Left ventricle myocardium inferior (tissue), 1 donor: ENCODE measurements at regions not wholly inside any gene's neighbourhood (a gene's known extent, or its start where the extent isn't known, plus 50 kb on each side); places are given as distances from the start of the nearest gene placed in this dataset.

Experiments used
- DNase-seq: peaks from one replicate; pipeline ENCODE4 v3.0.0-alpha.2; 2020
- H3K27ac ChIP-seq: fragments of 200-600 bp; replicated peaks from 2 replicates; pipeline ENCODE4 v1.8.0; 2021
- H3K27me3 ChIP-seq: fragments of 200-600 bp; 2 replicates; pipeline ENCODE4 v1.8.0; 2021; ENCODE audit warnings: low read depth
- H3K36me3 ChIP-seq: fragments of 200-600 bp; 2 replicates; pipeline ENCODE4 v1.8.0; 2021
- H3K4me1 ChIP-seq: fragments of 200-600 bp; 2 replicates; pipeline ENCODE4 v1.8.0; 2021
- H3K4me3 ChIP-seq: fragments of 200-600 bp; 2 replicates; pipeline ENCODE4 v1.8.0; 2021; ENCODE audit warnings: mild to moderate bottlenecking, moderate library complexity
- H3K9me3 ChIP-seq: fragments of 200-600 bp; replicated peaks from 2 replicates; pipeline ENCODE4 v1.8.0; 2021
- intact Hi-C: fragments of 100-400 bp; cut with micrococcal nuclease; formaldehyde crosslinking; loops from one replicate; pipeline ENCODE4 v1.11.0; 2022
- TF ChIP-seq, protein P1 (sequence below): fragments of 200-600 bp; IDR thresholded peaks from 2 replicates; pipeline ENCODE4 v1.8.0; 2021; ENCODE audit warnings: antibody characterized with exemption, mild to moderate bottlenecking, borderline replicate concordance
- donor health status: DM: no; HTN: yes; CAD: no; lungs with severe emphysema.

GRCh38 chr2:133794114-133794513 lies 225.9 kb upstream of the NCKAP5 start:
- no peak overlapping the region for H3K27ac ChIP-seq
- DNase-seq, result no peak
- no peaks in the 10 kb centered on the region for H3K27me3 ChIP-seq
- no peak overlapping the region for H3K4me3 ChIP-seq
- no peaks in the 10 kb centered on the region for H3K36me3 ChIP-seq
- intact Hi-C loops, result no loop called here
- no peaks in the 10 kb centered on the region for H3K4me1 ChIP-seq
- H3K9me3 ChIP-seq, result peaks cover 42% of the 10 kb centered on the region
- TF ChIP-seq, protein P1, sequence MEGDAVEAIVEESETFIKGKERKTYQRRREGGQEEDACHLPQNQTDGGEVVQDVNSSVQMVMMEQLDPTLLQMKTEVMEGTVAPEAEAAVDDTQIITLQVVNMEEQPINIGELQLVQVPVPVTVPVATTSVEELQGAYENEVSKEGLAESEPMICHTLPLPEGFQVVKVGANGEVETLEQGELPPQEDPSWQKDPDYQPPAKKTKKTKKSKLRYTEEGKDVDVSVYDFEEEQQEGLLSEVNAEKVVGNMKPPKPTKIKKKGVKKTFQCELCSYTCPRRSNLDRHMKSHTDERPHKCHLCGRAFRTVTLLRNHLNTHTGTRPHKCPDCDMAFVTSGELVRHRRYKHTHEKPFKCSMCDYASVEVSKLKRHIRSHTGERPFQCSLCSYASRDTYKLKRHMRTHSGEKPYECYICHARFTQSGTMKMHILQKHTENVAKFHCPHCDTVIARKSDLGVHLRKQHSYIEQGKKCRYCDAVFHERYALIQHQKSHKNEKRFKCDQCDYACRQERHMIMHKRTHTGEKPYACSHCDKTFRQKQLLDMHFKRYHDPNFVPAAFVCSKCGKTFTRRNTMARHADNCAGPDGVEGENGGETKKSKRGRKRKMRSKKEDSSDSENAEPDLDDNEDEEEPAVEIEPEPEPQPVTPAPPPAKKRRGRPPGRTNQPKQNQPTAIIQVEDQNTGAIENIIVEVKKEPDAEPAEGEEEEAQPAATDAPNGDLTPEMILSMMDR, result no peak

DNA sequence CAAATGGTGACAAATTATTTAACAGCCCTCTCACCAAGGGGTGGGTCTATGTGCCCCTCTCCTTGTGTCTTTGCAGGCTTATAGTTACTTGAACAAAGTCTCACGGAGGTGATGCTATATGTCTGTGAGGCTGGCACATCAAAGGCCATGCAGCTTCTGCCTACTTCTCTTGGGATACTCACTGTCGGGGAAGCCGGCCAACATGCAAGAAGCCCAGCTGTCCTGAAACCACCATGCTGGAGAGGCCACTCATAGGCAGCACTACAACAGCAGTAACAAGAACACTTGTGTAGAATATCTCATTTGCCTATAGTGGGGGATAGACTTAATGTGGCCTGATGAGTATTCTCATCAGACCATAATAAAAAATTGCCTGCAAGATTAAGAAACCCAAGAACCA lies 233.7 kb upstream of the NCKAP5 start:
- Histone ChIP-seq H3K4me1 (no peaks in the 10 kb centered on the region), H3K27me3 (no peaks in the 10 kb centered on the region), H3K9me3 (peaks cover 10% of the 10 kb centered on the region), H3K36me3 (no peaks in the 10 kb centered on the region), H3K4me3 (no peak overlapping the region), H3K27ac (no peak overlapping the region)
- TF ChIP-seq, protein P1, result no peak
- no peak for DNase-seq
- intact Hi-C loops, result no loop called here

- Histone ChIP-seq H3K27ac (no peak overlapping the region), H3K27me3 (no peaks in the 10 kb centered on the region), H3K9me3 (peaks cover 4% of the 10 kb centered on the region), H3K36me3 (no peaks in the 10 kb centered on the region), H3K4me1 (no peaks in the 10 kb centered on the region), H3K4me3 (no peak overlapping the region)
- DNase-seq, result no peak
- intact Hi-C loops, result no loop called here
- TF ChIP-seq, protein P1, result no peak
These were observed 234.3 kb upstream of the NCKAP5 start for GRCh38 chr2:133802409-133803039.

DNA sequence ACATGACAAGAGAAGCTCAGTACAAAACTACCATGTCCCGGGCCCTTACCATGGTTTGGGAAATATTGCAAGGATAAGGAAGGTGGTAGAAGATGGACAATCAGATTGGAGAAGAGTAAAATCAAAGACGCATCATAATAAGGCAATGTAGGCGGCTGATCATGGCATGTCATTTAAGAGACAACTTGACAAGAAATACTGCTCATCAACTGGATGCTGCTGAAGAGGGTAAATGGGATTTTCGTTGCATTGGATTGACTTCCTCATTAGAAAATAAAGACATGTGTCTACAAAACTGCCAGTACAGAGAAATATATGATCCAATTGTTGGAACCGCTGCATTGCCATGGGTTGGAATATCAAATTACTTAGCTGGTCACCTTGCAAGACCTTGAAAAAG lies 238.3 kb upstream of the NCKAP5 start:
- no peak for DNase-seq

DNA sequence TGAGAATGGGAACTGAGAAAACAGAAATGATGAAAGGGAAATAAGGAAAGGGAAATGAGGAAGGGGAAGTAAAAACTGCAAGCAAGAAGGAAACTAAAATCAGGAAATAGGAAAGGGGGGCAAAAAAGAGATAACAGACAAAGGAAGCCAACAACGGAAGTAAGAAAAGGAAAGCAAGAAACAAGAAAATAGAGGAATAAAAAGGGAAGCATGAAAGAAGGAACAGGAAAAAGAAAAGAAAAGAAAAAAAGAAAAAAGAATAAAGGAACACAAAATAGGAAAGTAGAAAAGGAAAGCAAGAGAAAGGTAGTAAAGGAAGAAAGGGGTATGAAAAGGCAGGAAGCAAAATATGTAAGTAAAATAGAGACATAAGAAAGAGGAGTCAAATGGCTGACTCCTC lies 241.2 kb upstream of the NCKAP5 start:
- no peaks in the 10 kb centered on the region for H3K9me3 ChIP-seq
- H3K4me1 ChIP-seq, result no peaks in the 10 kb centered on the region
- H3K36me3 ChIP-seq, result no peaks in the 10 kb centered on the region
- no peak overlapping the region for H3K4me3 ChIP-seq
- no peak overlapping the region for H3K27ac ChIP-seq
- H3K27me3 ChIP-seq, result peaks cover 3% of the 10 kb centered on the region
- DNase-seq, result no peak
- intact Hi-C loops, result no loop called here
- TF ChIP-seq, protein P1, result no peak

More for the DNA sequence above, 238.3 kb upstream of the NCKAP5 start:
- no peaks in the 10 kb centered on the region for H3K4me1 ChIP-seq
- H3K4me3 ChIP-seq, result no peak overlapping the region
- intact Hi-C loops, result no loop called here
- peaks cover 3% of the 10 kb centered on the region for H3K27me3 ChIP-seq
- H3K36me3 ChIP-seq, result no peaks in the 10 kb centered on the region
- TF ChIP-seq, protein P1, result no peak
- no peak overlapping the region for H3K27ac ChIP-seq
- no peaks in the 10 kb centered on the region for H3K9me3 ChIP-seq

- intact Hi-C loops, result no loop called here
- H3K4me1 ChIP-seq, result no peaks in the 10 kb centered on the region
These were observed 242.3 kb upstream of the NCKAP5 start for GRCh38 chr2:133810559-133810958.

More at GRCh38 chr2:133810559-133810958, 242.3 kb upstream of the NCKAP5 start:
- Histone ChIP-seq H3K36me3 (no peaks in the 10 kb centered on the region), H3K9me3 (no peaks in the 10 kb centered on the region), H3K27ac (no peak overlapping the region), H3K4me3 (no peak overlapping the region), H3K27me3 (peaks cover 3% of the 10 kb centered on the region)
- TF ChIP-seq, protein P1, result no peak
- no peak for DNase-seq
